HEK293T (cell line): ENCODE measurements at regions not wholly inside any gene's neighbourhood (a gene's known extent, or its start where the extent isn't known, plus 50 kb on each side); places are given as distances from the start of the nearest gene placed in this dataset.
"Not testable (repeated sequence)": the region's sequence is repeated elsewhere in the genome, so short reads cannot be mapped to it uniquely, and the experiment has no call there.

Source experiments
- FOXM1 ChIP-seq: fragments of 450-650 bp; IDR thresholded peaks from 2 replicates; pipeline ENCODE4 v1.6.1; 2017; ENCODE audit warnings: mild to moderate bottlenecking, borderline replicate concordance
- SP1 ChIP-seq: fragments of 450-650 bp; IDR thresholded peaks from 2 replicates; pipeline ENCODE4 v1.6.1; 2017
- SUZ12 ChIP-seq: fragments of 450-650 bp; IDR thresholded peaks from 2 replicates; pipeline ENCODE4 v1.6.1; 2016; ENCODE audit warnings: mild to moderate bottlenecking
- ZNF384 ChIP-seq: fragments of 450-650 bp; IDR thresholded peaks from 2 replicates; pipeline ENCODE4 v1.6.1; 2016

DNA sequence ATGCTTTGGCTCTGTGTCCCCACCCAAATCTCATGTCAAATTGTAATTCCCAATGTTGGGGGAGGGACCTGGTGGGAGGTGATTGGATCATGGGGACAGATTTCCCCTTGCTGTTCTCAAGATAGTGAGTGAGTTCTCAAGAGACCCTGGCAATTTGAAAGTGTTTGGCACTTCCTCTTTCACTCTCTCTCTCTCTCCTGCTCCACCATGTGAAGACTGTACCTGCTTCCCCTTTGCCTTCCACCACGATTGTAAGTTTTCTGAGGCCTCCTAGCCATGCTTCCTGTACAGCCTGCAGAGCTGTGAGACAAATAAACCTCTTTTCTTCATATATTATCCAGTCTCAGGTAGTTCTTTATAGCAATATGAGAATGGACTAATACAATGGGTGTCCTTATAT, 169.6 kb upstream of the RAI2 start:
- TF ChIP-seq SP1, ZNF384, SUZ12, FOXM1: not testable (repeated sequence)
